Activated gamma-delta T cell treated with Interleukin-2 at 50 U/mL for 16 hours (primary cell): ENCODE measurements at regions not wholly inside any gene's neighbourhood (a gene's known extent, or its start where the extent isn't known, plus 50 kb on each side); places are given as distances from the start of the nearest gene placed in this dataset.

Experiments
- DNase-seq: peaks from one replicate; pipeline ENCODE4 v3.0.0-alpha.2; 2020

GRCh38 chr14:98959958-98960616, 311.9 kb downstream of the BCL11B start:
- DNase-seq: no peak

GRCh38 chr14:98960617-98961013, 311.4 kb downstream of the BCL11B start:
- no peak for DNase-seq

GRCh38 chr14:98961191-98961590, 310.8 kb downstream of the BCL11B start:
- no peak for DNase-seq

- no peak for DNase-seq
Measured at GRCh38 chr14:98962118-98962517, 309.9 kb downstream of the BCL11B start.

GRCh38 chr14:98963610-98964009, 308.4 kb downstream of the BCL11B start:
- DNase-seq: no peak

- DNase-seq: peak; percentile 31
Measured at GRCh38 chr14:98964171-98964570, 307.8 kb downstream of the BCL11B start.

GRCh38 chr14:98965076-98965475, 306.9 kb downstream of the BCL11B start:
- no peak for DNase-seq

GRCh38 chr14:98966016-98966415, 306.0 kb downstream of the BCL11B start:
- DNase-seq: no peak

GRCh38 chr14:98966475-98967162, 305.4 kb downstream of the BCL11B start:
- DNase-seq: no peak

- no peak for DNase-seq
Measured at GRCh38 chr14:98974113-98974512, 297.9 kb downstream of the BCL11B start.

- no peak for DNase-seq
Measured at GRCh38 chr14:98976271-98976670, 295.7 kb downstream of the BCL11B start.

GRCh38 chr14:98977451-98977850, 294.5 kb downstream of the BCL11B start:
- DNase-seq: no peak

GRCh38 chr14:98982986-98983385, 289.0 kb downstream of the BCL11B start:
- DNase-seq: no peak

- no peak for DNase-seq
Measured at GRCh38 chr14:98984027-98984718, 287.8 kb downstream of the BCL11B start.

- peak; percentile 69 for DNase-seq
Measured at GRCh38 chr14:98984719-98985041, 287.3 kb downstream of the BCL11B start.

- no peak for DNase-seq
Measured at GRCh38 chr14:98993818-98994217, 278.2 kb downstream of the BCL11B start.

GRCh38 chr14:98994561-98994960, 277.4 kb downstream of the BCL11B start:
- no peak for DNase-seq

- DNase-seq: no peak
Measured at GRCh38 chr14:98997526-98998205, 274.3 kb downstream of the BCL11B start.

GRCh38 chr14:98999345-98999744, 272.7 kb downstream of the BCL11B start:
- DNase-seq: no peak

- DNase-seq: no peak
Measured at GRCh38 chr14:98999901-99000300, 272.1 kb downstream of the BCL11B start.

GRCh38 chr14:99001241-99001640, 270.8 kb downstream of the BCL11B start:
- no peak for DNase-seq

GRCh38 chr14:99003646-99004045, 268.4 kb downstream of the BCL11B start:
- no peak for DNase-seq

GRCh38 chr14:99004112-99004511, 267.9 kb downstream of the BCL11B start:
- no peak for DNase-seq

GRCh38 chr14:99006276-99006675, 265.7 kb downstream of the BCL11B start:
- no peak for DNase-seq
